ENCODE measurements at regions not wholly inside any gene's neighbourhood (a gene's known extent, or its start where the extent isn't known, plus 50 kb on each side); places are given as distances from the start of the nearest gene placed in this dataset.

- DNase-seq (ENCODE audit: low spot score), result no peak
- peaks cover 3% of the 10 kb centered on the region for H3K4me1 Mint-ChIP-seq (ENCODE audit: low read depth)
- H3K27me3 Mint-ChIP-seq (ENCODE audit: low read depth), result no peaks in the 10 kb centered on the region
- peaks cover 38% of the 10 kb centered on the region for H3K9me3 Mint-ChIP-seq (ENCODE audit: low read depth)
- TF ChIP-seq CTCF (IDR thresholded peaks at IDR 0.05), result no peak
- no peak overlapping the region for H3K4me3 Mint-ChIP-seq (ENCODE audit: unreplicated experiment)
- H3K27ac Mint-ChIP-seq (ENCODE audit: unreplicated experiment), result no peak overlapping the region
- peaks cover 14% of the 10 kb centered on the region for H3K36me3 Mint-ChIP-seq (ENCODE audit: low read depth)
Measured at GRCh38 chr3:134095005-134095404, 65.3 kb upstream of the SLCO2A1 start.

GRCh38 chr3:134094491-134094890 lies 64.8 kb upstream of the SLCO2A1 start:
- H3K27ac Mint-ChIP-seq (ENCODE audit: unreplicated experiment), result no peak overlapping the region
- no peak for DNase-seq (ENCODE audit: low spot score)
- H3K4me3 Mint-ChIP-seq (ENCODE audit: unreplicated experiment), result no peak overlapping the region

GRCh38 chr3:134093956-134094355 lies 64.2 kb upstream of the SLCO2A1 start:
- no peak for DNase-seq (ENCODE audit: low spot score)
- H3K27ac Mint-ChIP-seq (ENCODE audit: unreplicated experiment), result no peak overlapping the region
- H3K27me3 Mint-ChIP-seq (ENCODE audit: low read depth), result no peaks in the 10 kb centered on the region
- peaks cover 9% of the 10 kb centered on the region for H3K36me3 Mint-ChIP-seq (ENCODE audit: low read depth)
- H3K4me3 Mint-ChIP-seq (ENCODE audit: unreplicated experiment), result no peak overlapping the region
- no peak for TF ChIP-seq CTCF (IDR thresholded peaks at IDR 0.05)
- H3K4me1 Mint-ChIP-seq (ENCODE audit: low read depth), result peaks cover 3% of the 10 kb centered on the region
- peaks cover 35% of the 10 kb centered on the region for H3K9me3 Mint-ChIP-seq (ENCODE audit: low read depth)

More at GRCh38 chr3:134094491-134094890, 64.8 kb upstream of the SLCO2A1 start:
- Mint-ChIP-seq H3K9me3 (ENCODE audit: low read depth) (peaks cover 34% of the 10 kb centered on the region), H3K27me3 (ENCODE audit: low read depth) (no peaks in the 10 kb centered on the region), H3K36me3 (ENCODE audit: low read depth) (peaks cover 11% of the 10 kb centered on the region), H3K4me1 (ENCODE audit: low read depth) (peaks cover 3% of the 10 kb centered on the region)
- TF ChIP-seq CTCF (IDR thresholded peaks at IDR 0.05), result no peak

- no peak overlapping the region for H3K27ac Mint-ChIP-seq (ENCODE audit: unreplicated experiment)
- H3K27me3 Mint-ChIP-seq (ENCODE audit: low read depth), result no peaks in the 10 kb centered on the region
- TF ChIP-seq CTCF (IDR thresholded peaks at IDR 0.05), result no peak
- peaks cover 25% of the 10 kb centered on the region for H3K9me3 Mint-ChIP-seq (ENCODE audit: low read depth)
- H3K4me3 Mint-ChIP-seq (ENCODE audit: unreplicated experiment), result no peak overlapping the region
- peaks cover 3% of the 10 kb centered on the region for H3K4me1 Mint-ChIP-seq (ENCODE audit: low read depth)
- H3K36me3 Mint-ChIP-seq (ENCODE audit: low read depth), result peaks cover 3% of the 10 kb centered on the region
- DNase-seq (ENCODE audit: low spot score), result no peak
Measured at GRCh38 chr3:134092208-134092701, 62.5 kb upstream of the SLCO2A1 start.

GRCh38 chr3:134090031-134090430 lies 60.3 kb upstream of the SLCO2A1 start:
- peaks cover under 1% of the 10 kb centered on the region for H3K4me1 Mint-ChIP-seq (ENCODE audit: low read depth)
- no peak overlapping the region for H3K27ac Mint-ChIP-seq (ENCODE audit: unreplicated experiment)
- no peak overlapping the region for H3K4me3 Mint-ChIP-seq (ENCODE audit: unreplicated experiment)
- no peak for TF ChIP-seq CTCF (IDR thresholded peaks at IDR 0.05)
- H3K27me3 Mint-ChIP-seq (ENCODE audit: low read depth), result no peaks in the 10 kb centered on the region
- H3K36me3 Mint-ChIP-seq (ENCODE audit: low read depth), result peaks cover 1% of the 10 kb centered on the region
- H3K9me3 Mint-ChIP-seq (ENCODE audit: low read depth), result peaks cover 15% of the 10 kb centered on the region
- no peak for DNase-seq (ENCODE audit: low spot score)
